Smooth muscle cell (in vitro differentiated cells): ENCODE measurements at regions not wholly inside any gene's neighbourhood (a gene's known extent, or its start where the extent isn't known, plus 50 kb on each side); places are given as distances from the start of the nearest gene placed in this dataset.

Experiments used
- DNase-seq: peaks from one replicate; lab custom pipeline; 2025; ENCODE audit not compliant: unreplicated experiment; lab: John Stamatoyannopoulos, UW
- H2AFZ ChIP-seq: fragments of 200-600 bp; sonication (generic); 2 replicates; pipeline ENCODE4 v1.6.0; 2016; ENCODE audit warnings: antibody characterized with exemption, low read depth, mild to moderate bottlenecking
- H3F3A ChIP-seq: fragments of 200-600 bp; sonication (generic); 2 replicates; pipeline ENCODE4 v1.6.0; 2017; ENCODE audit warnings: antibody characterized with exemption, low read depth
- H3K27ac ChIP-seq: fragments of 200-600 bp; sonication (generic); 2 replicates; pipeline ENCODE4 v1.5.1; 2016; ENCODE audit warnings: low read depth, mild to moderate bottlenecking
- H3K27me3 ChIP-seq: fragments of 200-600 bp; sonication (generic); 2 replicates; pipeline ENCODE4 v1.6.1; 2016; ENCODE audit warnings: low read depth, mild to moderate bottlenecking
- H3K36me3 ChIP-seq: fragments of 200-600 bp; sonication (generic); 2 replicates; pipeline ENCODE4 v1.5.1; 2016; ENCODE audit warnings: low read depth
- H3K4me1 ChIP-seq: fragments of 200-600 bp; sonication (generic); 2 replicates; pipeline ENCODE4 v1.5.1; 2016; ENCODE audit warnings: low read depth
- H3K4me2 ChIP-seq: fragments of 200-600 bp; sonication (generic); 2 replicates; pipeline ENCODE4 v1.6.0; 2016; ENCODE audit warnings: mild to moderate bottlenecking
- H3K4me3 ChIP-seq: fragments of 200-600 bp; sonication (generic); 2 replicates; pipeline ENCODE4 v1.5.1; 2016; ENCODE audit warnings: mild to moderate bottlenecking
- H3K79me2 ChIP-seq: fragments of 200-600 bp; sonication (generic); 2 replicates; pipeline ENCODE4 v1.6.0; 2016; ENCODE audit warnings: low read depth, mild to moderate bottlenecking
- H3K9ac ChIP-seq: fragments of 200-600 bp; sonication (generic); 2 replicates; pipeline ENCODE4 v1.6.0; 2016; ENCODE audit warnings: low read depth
- H3K9me3 ChIP-seq: fragments of 200-600 bp; sonication (generic); replicated peaks from 2 replicates; pipeline ENCODE4 v1.5.1; 2016; ENCODE audit warnings: low read depth
- H4K20me1 ChIP-seq: fragments of 200-600 bp; sonication (generic); 2 replicates; pipeline ENCODE4 v1.6.0; 2016; ENCODE audit warnings: low read depth
- WGBS: methylation state at CpG from one replicate; pipeline ENCODE4 v1.1.7; 2016; ENCODE audit warnings: low lambda C conversion rate; 5-methylcytosine and 5-hydroxymethylcytosine counted together
- TF ChIP-seq, protein P1 (sequence below): fragments of 200-600 bp; sonication (generic); IDR thresholded peaks from 2 replicates; pipeline ENCODE4 v1.5.1; 2017; ENCODE audit warnings: borderline replicate concordance, mild to moderate bottlenecking, antibody characterized with exemption; ENCODE audit not compliant: insufficient read depth, poor library complexity, severe bottlenecking

DNA sequence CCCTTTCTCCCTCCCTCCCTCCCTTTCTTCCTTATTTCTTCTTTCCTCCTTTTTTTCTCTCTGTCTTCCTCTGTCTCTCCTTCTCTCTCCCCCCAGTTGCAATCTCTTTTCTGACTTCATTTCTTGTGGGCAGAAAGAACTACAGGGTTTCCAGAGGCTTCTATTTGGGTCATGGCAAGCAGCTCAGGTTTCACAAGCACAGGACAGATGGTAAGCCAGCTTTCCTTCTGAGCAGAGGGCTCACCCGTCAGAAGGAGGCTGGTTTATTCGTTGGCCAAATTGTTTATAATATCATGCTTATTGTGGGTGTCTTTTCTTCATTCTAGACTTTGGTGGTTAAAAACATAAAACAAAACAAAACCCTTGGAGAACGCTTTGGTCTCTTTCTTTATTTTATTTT is 58.9 kb upstream of the CLMP start:
- DNase-seq: no peak
- no peaks in the 10 kb centered on the region for H3K79me2 ChIP-seq
- 56% methylated on average over 3 of the region's 3 CpGs for WGBS
- H3K9ac ChIP-seq: no peak overlapping the region
- no peak overlapping the region for H3K4me3 ChIP-seq
- H3K27ac ChIP-seq: peak overlapping the region; percentile 15
- no peaks in the 10 kb centered on the region for H3F3A ChIP-seq
- H3K36me3 ChIP-seq: no peaks in the 10 kb centered on the region
- H4K20me1 ChIP-seq: no peaks in the 10 kb centered on the region
- no peaks in the 10 kb centered on the region for H3K27me3 ChIP-seq
- no peak overlapping the region for H2AFZ ChIP-seq
- TF ChIP-seq, protein P1, sequence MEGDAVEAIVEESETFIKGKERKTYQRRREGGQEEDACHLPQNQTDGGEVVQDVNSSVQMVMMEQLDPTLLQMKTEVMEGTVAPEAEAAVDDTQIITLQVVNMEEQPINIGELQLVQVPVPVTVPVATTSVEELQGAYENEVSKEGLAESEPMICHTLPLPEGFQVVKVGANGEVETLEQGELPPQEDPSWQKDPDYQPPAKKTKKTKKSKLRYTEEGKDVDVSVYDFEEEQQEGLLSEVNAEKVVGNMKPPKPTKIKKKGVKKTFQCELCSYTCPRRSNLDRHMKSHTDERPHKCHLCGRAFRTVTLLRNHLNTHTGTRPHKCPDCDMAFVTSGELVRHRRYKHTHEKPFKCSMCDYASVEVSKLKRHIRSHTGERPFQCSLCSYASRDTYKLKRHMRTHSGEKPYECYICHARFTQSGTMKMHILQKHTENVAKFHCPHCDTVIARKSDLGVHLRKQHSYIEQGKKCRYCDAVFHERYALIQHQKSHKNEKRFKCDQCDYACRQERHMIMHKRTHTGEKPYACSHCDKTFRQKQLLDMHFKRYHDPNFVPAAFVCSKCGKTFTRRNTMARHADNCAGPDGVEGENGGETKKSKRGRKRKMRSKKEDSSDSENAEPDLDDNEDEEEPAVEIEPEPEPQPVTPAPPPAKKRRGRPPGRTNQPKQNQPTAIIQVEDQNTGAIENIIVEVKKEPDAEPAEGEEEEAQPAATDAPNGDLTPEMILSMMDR: no peak
- no peaks in the 10 kb centered on the region for H3K4me1 ChIP-seq
- no peak overlapping the region for H3K4me2 ChIP-seq
- no peaks in the 10 kb centered on the region for H3K9me3 ChIP-seq

DNA sequence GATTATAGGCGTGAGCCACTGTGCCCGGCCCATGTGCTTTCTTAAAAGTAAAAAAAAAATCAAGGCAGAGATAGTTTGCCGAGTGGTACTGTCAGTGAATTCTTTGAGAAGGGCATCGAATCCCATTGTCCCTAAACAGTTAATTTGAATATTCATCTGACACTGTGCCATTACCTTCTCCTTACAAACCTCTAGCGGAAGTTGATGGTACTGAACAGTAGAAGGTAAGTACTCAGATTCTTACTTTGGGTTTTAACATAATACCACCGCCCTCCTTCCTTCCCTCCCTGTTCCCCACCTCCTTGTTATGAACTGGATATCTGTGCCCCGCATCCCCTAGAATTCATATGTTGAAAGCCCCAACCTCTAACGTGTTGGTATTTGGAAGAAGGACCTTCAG is 58.2 kb upstream of the CLMP start:
- H3F3A ChIP-seq: no peaks in the 10 kb centered on the region
- no peaks in the 10 kb centered on the region for H4K20me1 ChIP-seq
- H3K9me3 ChIP-seq: no peaks in the 10 kb centered on the region
- peak overlapping the region; percentile 66 for H2AFZ ChIP-seq
- 94% methylated on average over 8 of the region's 8 CpGs for WGBS
- no peak overlapping the region for H3K4me2 ChIP-seq
- TF ChIP-seq, protein P1: no peak
- no peaks in the 10 kb centered on the region for H3K4me1 ChIP-seq
- H3K79me2 ChIP-seq: no peaks in the 10 kb centered on the region
- H3K9ac ChIP-seq: no peak overlapping the region
- no peak overlapping the region for H3K4me3 ChIP-seq
- H3K36me3 ChIP-seq: no peaks in the 10 kb centered on the region
- no peak for DNase-seq
- no peak overlapping the region for H3K27ac ChIP-seq
- H3K27me3 ChIP-seq: no peaks in the 10 kb centered on the region

DNA sequence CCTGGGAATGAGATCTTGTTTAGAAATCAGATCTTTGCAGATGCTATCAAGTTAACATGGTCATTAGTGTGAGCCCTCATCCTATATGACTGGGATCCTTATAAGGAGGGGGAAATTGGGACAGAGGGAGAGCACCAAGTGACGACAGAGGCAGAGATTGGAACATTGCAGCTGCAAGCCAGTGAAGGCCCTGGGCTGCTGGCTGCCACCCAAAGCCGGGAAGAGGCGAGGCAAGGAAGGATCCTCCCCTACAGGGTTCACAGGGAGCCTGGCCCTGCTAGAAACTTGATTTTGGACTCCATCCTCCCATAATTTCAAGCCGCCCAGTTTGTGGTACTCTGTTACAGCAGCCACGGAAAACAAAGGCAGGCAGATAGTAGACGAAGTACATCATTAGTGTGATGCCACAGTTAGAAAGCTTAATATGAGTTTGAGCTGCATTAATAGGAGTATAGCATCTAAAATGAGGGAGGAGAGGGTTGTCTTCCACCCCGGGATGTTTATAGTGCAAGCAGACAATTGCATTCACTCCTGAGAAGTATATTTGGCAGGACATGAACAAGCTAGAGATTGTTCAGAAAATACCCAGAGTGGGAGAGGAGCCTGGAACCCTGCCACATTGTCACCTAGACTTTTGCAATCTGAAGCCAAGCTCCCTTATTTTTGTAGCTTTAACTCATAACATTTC is 56.8 kb upstream of the CLMP start:
- H4K20me1 ChIP-seq: no peaks in the 10 kb centered on the region
- no peaks in the 10 kb centered on the region for H3K79me2 ChIP-seq
- no peak overlapping the region for H3K27ac ChIP-seq
- no peaks in the 10 kb centered on the region for H3K4me1 ChIP-seq
- H3F3A ChIP-seq: no peaks in the 10 kb centered on the region
- H3K9ac ChIP-seq: no peak overlapping the region
- H3K9me3 ChIP-seq: no peaks in the 10 kb centered on the region
- H2AFZ ChIP-seq: no peak overlapping the region
- DNase-seq: no peak
- no peak overlapping the region for H3K4me3 ChIP-seq
- WGBS: 72% methylated on average over 7 of the region's 7 CpGs
- H3K36me3 ChIP-seq: no peaks in the 10 kb centered on the region
- no peak overlapping the region for H3K4me2 ChIP-seq
- TF ChIP-seq, protein P1: no peak
- no peaks in the 10 kb centered on the region for H3K27me3 ChIP-seq
